ENCODE measurements at regions not wholly inside any gene's neighbourhood (a gene's known extent, or its start where the extent isn't known, plus 50 kb on each side); places are given as distances from the start of the nearest gene placed in this dataset.
A peak's percentile ranks its signal among the peaks of the same experiment; 100 is the strongest.
"Not testable (repeated sequence)": the region's sequence is repeated elsewhere in the genome, so short reads cannot be mapped to it uniquely, and the experiment has no call there.

DNA sequence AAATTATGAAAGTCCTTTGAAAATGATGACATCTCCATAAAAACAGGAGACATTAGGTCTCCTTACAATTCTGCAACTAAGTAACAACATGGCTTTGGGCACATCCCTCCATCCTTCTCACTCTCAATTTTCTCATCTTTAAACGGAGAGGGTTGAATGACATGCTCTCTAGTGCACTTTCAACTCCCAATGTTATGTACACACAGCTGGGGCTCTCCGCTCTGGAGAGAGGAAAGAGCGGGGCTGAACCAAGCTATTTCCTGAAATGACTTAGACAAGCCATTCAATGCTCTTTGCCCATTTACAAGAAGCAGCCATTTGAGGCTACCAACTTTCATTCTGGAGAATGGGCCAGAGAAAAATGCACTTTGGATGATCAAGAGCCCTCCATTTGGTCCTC lies 144.2 kb upstream of the BNIP2 start:
- DNase-seq, result no peak

GRCh38 chr15:59830873-59831272 lies 141.8 kb upstream of the BNIP2 start:
- no peak for DNase-seq

GRCh38 chr15:59830098-59830497 lies 141.0 kb upstream of the BNIP2 start:
- DNase-seq, result no peak

GRCh38 chr15:59828861-59829260 lies 139.7 kb upstream of the BNIP2 start:
- no peak for DNase-seq

DNA sequence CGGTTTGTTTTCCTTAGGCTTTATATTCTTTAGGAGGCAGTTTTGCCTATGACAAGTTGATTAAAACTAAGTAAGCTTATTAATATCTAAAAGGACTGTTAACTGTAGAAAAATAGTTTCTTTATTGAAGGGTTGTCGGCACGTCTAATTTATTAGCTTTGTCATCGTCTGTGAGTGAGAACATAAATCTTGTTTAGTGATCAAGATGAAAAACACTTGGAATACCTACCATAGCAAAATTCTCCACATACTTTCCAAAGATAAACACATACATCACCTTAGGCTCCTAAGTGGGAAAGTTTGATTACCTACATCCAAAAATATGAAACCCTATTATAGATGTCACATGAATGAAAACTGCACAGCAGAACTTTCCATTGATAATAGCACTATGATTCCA lies 139.1 kb upstream of the BNIP2 start:
- DNase-seq, result no peak

- DNase-seq, result no peak
Observed at GRCh38 chr15:59825901-59826300, 136.8 kb upstream of the BNIP2 start.

GRCh38 chr15:59821286-59821685 lies 132.2 kb upstream of the BNIP2 start:
- peak; percentile 5 for DNase-seq

DNA sequence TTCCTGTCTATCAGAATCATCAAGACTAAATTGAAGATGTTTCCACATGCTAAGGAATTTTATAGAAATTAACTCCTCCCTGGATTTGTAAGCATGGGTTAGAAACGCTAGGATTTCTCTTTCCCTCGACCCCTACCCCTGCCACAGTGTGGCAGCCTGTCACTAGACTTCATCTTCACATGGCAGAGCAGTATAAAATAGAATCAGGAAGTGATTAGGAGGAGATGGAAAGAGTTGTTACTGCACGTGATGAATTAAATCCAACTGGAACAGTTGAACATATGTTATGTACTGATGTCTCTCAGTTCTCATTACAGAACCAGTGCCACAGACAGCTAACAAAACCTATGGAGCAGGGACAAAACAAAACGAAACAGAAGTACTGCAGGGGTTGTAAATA lies 130.0 kb upstream of the BNIP2 start:
- no peak for DNase-seq

GRCh38 chr15:59818336-59818735 lies 129.2 kb upstream of the BNIP2 start:
- DNase-seq, result no peak

DNA sequence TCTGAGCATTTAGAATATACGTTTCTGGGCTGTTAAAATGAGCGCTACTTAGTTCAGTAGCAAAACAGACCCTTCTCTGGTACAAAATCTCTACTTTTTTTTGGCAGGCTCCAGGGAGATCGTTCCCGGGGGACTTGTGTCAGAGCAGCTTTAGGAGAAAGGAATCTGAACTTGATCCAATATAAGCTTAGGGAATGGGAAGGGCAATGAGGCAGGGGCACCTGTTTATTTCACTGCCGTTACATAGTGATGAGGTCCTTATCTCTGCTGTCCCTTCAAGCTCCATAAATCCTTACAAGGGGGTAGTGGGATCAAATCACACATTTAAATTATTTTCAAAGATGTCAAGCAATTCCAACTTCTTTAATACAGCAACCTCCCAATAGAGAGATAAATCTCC lies 128.7 kb upstream of the BNIP2 start:
- DNase-seq, result no peak

DNA sequence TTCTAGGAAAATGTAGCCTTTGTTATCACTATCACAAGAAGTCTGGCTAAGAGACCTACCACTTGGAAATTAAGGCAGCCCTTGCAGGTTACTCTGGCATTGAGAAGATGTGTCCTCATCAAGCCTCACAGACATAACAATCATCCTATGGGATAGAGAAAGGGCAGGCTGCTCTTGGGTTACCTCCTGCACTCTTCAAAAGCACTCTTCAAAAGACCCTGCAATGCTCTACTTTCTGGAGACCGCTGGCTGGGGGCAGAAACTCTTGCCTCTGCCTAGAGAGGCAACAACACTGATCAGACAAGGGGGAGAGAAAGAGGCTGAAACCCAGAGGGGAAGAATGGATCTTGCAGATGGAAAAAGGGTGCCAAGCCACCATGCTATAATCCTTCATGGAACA lies 127.9 kb upstream of the BNIP2 start:
- no peak for DNase-seq

GRCh38 chr15:59814409-59814808 lies 125.3 kb upstream of the BNIP2 start:
- no peak for DNase-seq

- no peak for DNase-seq
Observed at GRCh38 chr15:59812889-59813288, 123.8 kb upstream of the BNIP2 start.

- DNase-seq, result no peak
Observed at GRCh38 chr15:59812250-59812870, 123.2 kb upstream of the BNIP2 start.

GRCh38 chr15:59803293-59803966 lies 114.3 kb upstream of the BNIP2 start:
- DNase-seq, result not testable (repeated sequence)

- no peak for DNase-seq
Observed at GRCh38 chr15:59801649-59802048, 112.5 kb upstream of the BNIP2 start.

DNA sequence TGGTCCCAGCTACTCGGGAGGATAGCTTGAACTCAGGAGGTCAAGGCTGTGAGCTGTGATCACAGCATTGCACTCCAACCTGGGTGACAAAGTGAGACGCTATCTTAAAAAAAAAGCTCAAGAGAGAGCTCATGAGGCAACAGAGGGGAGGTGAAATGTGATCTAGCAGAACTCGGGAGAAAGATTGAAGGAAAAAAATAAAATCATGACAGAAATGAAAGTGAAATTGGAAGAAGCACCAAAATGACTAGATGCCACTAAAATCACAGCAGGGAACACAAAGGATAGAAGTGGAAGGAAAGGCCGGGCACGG lies 109.4 kb upstream of the BNIP2 start:
- no peak for DNase-seq

- DNase-seq, result no peak
Observed at GRCh38 chr15:59797756-59798604, 108.9 kb upstream of the BNIP2 start.

- DNase-seq, result no peak
Observed at GRCh38 chr15:59794229-59794886, 105.2 kb upstream of the BNIP2 start.

- no peak for DNase-seq
Observed at GRCh38 chr15:59792359-59792758, 103.2 kb upstream of the BNIP2 start.

DNA sequence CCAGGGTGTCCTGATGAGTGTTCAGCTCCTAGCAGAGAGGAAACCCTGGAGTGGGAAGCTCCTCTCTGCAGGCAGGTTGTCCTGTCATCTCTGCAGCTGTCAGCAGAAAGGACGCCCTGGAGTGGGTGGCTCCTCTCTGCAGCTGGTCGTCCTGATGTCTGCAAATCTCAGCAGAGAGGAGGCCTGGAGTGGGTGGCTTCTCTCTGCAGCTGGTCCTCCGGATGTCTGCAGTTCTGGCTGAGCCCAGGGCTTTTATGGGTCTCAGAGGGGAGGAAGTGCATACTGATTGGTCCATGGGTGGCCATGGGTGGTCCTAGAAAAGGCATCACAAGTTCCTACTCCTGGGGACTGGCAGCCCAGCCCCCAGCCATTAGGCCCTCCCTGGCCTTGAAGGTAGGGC lies 102.6 kb upstream of the BNIP2 start:
- peak; percentile 7 for DNase-seq

DNA sequence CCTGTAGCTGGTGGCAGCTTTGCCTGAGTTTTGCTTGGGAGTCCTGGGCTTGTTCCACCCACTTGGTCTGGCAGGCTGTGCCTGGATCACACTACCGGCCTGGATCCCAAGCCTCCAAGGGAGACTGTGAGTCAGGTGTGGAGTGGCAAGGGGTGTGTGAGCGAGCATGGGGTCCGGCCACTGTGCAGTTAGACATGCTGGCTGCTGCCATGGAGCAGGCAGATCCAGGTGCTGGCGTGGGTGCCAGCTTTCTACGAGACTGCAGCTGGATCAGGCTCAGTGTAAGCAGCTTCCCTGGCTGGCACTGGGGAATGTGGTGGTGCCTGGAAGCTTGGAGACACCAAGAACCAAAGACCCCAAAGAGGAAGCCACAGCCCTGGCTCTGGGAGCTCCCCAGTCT lies 102.0 kb upstream of the BNIP2 start:
- no peak for DNase-seq

GRCh38 chr15:59786466-59786865 lies 97.3 kb upstream of the BNIP2 start:
- not testable (repeated sequence) for DNase-seq

Measured in muscle of arm (tissue), 1 donor.